ENCODE measurements at regions not wholly inside any gene's neighbourhood (a gene's known extent, or its start where the extent isn't known, plus 50 kb on each side); places are given as distances from the start of the nearest gene placed in this dataset.

DNA sequence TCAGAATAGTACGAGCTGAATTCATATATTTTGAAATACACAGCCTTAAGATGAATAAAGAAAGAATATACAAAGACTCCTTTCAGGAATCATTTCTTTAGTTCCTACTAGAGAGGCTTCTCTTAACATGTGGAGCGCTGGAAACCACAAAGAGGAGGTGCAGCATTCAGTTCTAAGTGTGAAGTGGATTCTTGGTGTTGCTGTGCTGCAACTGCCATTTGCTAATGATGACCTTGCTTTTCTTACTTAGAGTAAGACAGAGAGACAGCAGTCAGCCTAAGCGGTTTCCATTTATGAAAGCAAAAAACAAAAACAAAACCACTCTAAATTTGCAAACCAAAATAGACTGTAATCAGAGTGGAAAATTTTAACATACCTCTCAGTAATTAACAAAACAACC lies 629.0 kb downstream of the EPHA7 start:
- H3K4me3 ChIP-seq (ENCODE audit: low read depth, low read length) = no peak overlapping the region
- peak; percentile 5 for DNase-seq (ENCODE audit: low read depth)
- no peak for TF ChIP-seq POLR2A (IDR thresholded peaks at IDR 0.05; ENCODE audit: extremely low read depth, insufficient read length)
- TF ChIP-seq, protein P1, sequence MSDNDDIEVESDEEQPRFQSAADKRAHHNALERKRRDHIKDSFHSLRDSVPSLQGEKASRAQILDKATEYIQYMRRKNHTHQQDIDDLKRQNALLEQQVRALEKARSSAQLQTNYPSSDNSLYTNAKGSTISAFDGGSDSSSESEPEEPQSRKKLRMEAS (IDR thresholded peaks at IDR 0.05; ENCODE audit: low read depth, low read length) = no peak
- no peak for TF ChIP-seq MYC (IDR thresholded peaks at IDR 0.05; ENCODE audit: low read depth, low read length)
- TF ChIP-seq, protein P2, sequence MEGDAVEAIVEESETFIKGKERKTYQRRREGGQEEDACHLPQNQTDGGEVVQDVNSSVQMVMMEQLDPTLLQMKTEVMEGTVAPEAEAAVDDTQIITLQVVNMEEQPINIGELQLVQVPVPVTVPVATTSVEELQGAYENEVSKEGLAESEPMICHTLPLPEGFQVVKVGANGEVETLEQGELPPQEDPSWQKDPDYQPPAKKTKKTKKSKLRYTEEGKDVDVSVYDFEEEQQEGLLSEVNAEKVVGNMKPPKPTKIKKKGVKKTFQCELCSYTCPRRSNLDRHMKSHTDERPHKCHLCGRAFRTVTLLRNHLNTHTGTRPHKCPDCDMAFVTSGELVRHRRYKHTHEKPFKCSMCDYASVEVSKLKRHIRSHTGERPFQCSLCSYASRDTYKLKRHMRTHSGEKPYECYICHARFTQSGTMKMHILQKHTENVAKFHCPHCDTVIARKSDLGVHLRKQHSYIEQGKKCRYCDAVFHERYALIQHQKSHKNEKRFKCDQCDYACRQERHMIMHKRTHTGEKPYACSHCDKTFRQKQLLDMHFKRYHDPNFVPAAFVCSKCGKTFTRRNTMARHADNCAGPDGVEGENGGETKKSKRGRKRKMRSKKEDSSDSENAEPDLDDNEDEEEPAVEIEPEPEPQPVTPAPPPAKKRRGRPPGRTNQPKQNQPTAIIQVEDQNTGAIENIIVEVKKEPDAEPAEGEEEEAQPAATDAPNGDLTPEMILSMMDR (IDR thresholded peaks at IDR 0.05; ENCODE audit: low read depth, low read length) = no peak

DNA sequence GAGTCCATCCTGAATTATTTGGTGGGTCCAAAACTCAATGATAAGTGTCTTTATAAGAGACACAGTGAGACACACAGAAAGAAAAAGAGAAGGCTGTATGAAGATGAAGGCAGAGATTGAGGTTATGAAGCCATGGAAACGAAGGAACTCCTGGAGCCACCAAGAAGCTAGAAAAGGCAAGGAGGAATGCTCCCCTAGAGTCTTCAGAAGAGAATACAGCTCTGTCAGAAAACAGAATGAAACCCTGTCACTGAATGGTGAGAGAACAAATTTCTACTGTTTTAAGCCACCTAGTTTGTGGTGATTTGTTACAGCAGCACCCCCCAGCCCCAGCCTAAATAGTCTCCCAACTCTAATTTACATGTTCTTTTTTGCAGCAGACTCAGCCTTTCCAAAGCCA lies 635.1 kb downstream of the EPHA7 start:
- DNase-seq (ENCODE audit: low read depth) = no peak
- no peak for TF ChIP-seq MYC (IDR thresholded peaks at IDR 0.05; ENCODE audit: low read depth, low read length)
- TF ChIP-seq, protein P2 (IDR thresholded peaks at IDR 0.05; ENCODE audit: low read depth, low read length) = no peak
- TF ChIP-seq POLR2A (IDR thresholded peaks at IDR 0.05; ENCODE audit: extremely low read depth, insufficient read length) = no peak
- TF ChIP-seq, protein P1 (IDR thresholded peaks at IDR 0.05; ENCODE audit: low read depth, low read length) = no peak
- H3K4me3 ChIP-seq (ENCODE audit: low read depth, low read length) = no peak overlapping the region

DNA sequence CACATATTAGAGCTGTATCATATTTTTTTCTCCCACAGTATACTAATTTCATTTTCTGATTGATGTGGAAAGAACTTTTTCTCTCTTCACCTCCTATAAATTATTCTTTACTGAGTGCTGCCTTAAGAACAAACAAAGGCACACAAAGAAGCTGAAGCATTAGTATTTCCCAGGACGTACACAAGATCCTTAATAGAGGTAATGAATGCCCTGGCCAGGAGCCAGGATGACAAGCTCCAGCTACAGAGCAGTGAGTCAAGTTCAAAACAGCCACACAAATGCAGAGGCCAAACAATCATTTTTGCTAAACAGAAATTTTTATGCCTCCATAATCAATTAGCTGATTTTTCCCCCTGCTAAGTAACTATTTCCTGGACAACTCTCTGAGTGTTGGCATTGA lies 639.6 kb downstream of the EPHA7 start:
- TF ChIP-seq, protein P1 (IDR thresholded peaks at IDR 0.05; ENCODE audit: low read depth, low read length) = no peak
- no peak for DNase-seq (ENCODE audit: low read depth)
- no peak overlapping the region for H3K4me3 ChIP-seq (ENCODE audit: low read depth, low read length)

DNA sequence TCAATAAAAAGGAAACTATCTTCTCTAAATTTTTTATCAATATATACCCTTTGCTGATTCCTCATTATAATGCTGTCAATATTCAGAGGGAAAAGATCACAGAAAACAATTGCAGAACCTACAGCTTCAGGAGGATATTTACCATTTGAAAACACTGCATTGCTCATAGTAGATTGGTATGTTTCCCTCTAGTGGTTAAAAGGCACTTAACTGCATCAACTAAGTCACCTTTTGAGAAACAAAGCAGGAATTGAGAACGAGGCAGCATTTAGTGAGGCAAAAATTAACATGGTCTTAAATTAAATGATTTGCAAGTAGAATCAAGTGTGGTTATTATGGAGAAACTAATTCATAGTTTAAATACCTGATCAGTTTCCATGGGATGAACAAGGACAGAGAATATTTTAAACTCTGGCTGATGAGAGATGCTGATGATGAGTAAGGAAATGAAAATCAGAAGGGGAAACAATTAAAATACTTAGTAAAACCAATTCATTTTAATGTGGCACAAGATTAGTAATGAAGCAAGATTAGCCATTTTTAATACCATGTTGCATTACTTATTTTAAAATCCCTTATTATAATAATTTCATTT lies 642.1 kb downstream of the EPHA7 start:
- TF ChIP-seq, protein P2 (IDR thresholded peaks at IDR 0.05; ENCODE audit: low read depth, low read length) = peak; percentile 42
- TF ChIP-seq, protein P1 (IDR thresholded peaks at IDR 0.05; ENCODE audit: low read depth, low read length) = no peak
- no peak overlapping the region for H3K4me3 ChIP-seq (ENCODE audit: low read depth, low read length)
- DNase-seq (ENCODE audit: low read depth) = peak; percentile 37

DNA sequence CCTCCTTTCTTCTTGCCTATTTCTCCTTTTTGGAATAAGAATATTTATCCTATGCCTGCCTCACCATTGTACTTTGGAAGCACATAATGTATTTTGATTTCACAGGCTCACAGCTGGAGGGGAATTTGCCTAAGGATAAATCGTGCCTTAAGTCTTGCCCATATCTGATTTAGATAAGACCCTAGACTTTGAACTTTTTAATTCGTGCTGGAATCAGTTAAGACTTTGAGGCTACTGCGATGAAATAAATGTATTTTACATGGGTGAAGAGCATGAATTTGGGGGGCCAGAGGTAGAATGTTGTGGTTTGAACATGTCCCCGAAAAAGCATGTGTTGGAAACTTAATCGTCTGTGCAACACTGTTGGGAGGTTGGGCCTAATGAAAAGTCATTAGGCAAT lies 648.8 kb downstream of the EPHA7 start:
- DNase-seq (ENCODE audit: low read depth) = no peak
- H3K4me3 ChIP-seq (ENCODE audit: low read depth, low read length) = no peak overlapping the region
- TF ChIP-seq, protein P2 (IDR thresholded peaks at IDR 0.05; ENCODE audit: low read depth, low read length) = no peak
- no peak for TF ChIP-seq MYC (IDR thresholded peaks at IDR 0.05; ENCODE audit: low read depth, low read length)
- TF ChIP-seq, protein P1 (IDR thresholded peaks at IDR 0.05; ENCODE audit: low read depth, low read length) = no peak
- TF ChIP-seq POLR2A (IDR thresholded peaks at IDR 0.05; ENCODE audit: extremely low read depth, insufficient read length) = no peak

DNA sequence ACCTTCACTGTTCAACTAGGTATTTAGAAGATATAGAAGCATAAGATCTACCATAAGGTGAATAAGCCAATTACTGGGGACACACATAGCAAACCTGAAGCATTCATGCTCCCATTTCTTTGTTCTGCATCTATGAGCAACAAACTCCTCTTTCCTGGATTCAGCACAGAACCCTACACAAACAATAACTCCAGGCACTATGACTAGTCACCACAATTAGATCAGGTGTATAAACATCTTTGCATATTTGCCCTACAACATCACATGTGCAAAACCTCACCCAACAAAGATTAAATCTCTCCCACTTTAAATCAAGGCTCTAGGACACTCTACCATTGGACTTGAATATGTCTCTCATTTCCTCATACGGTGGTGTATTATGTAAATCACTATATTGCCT lies 652.3 kb downstream of the EPHA7 start:
- DNase-seq (ENCODE audit: low read depth) = no peak
- H3K4me3 ChIP-seq (ENCODE audit: low read depth, low read length) = no peak overlapping the region
- no peak for TF ChIP-seq POLR2A (IDR thresholded peaks at IDR 0.05; ENCODE audit: extremely low read depth, insufficient read length)
- TF ChIP-seq MYC (IDR thresholded peaks at IDR 0.05; ENCODE audit: low read depth, low read length) = no peak
- TF ChIP-seq, protein P2 (IDR thresholded peaks at IDR 0.05; ENCODE audit: low read depth, low read length) = no peak
- TF ChIP-seq, protein P1 (IDR thresholded peaks at IDR 0.05; ENCODE audit: low read depth, low read length) = no peak
